ENCODE measurements at regions not wholly inside any gene's neighbourhood (a gene's known extent, or its start where the extent isn't known, plus 50 kb on each side); places are given as distances from the start of the nearest gene placed in this dataset.

- no peak for DNase-seq (ENCODE audit: low spot score)
Measured at GRCh38 chr10:57880446-57881227, 387.1 kb downstream of the IPMK start.

GRCh38 chr10:57874810-57875209 is 392.9 kb downstream of the IPMK start:
- no peak for DNase-seq (ENCODE audit: low spot score)

GRCh38 chr10:57867241-57867640 is 400.5 kb downstream of the IPMK start:
- no peak for DNase-seq (ENCODE audit: low spot score)

GRCh38 chr10:57864765-57865680 is 402.7 kb downstream of the IPMK start:
- no peak for DNase-seq (ENCODE audit: low spot score)

- no peak for DNase-seq (ENCODE audit: low spot score)
Measured at GRCh38 chr10:57849691-57850357, 417.9 kb downstream of the IPMK start.

- no peak for DNase-seq (ENCODE audit: low spot score)
Measured at GRCh38 chr10:57846307-57847065, 421.2 kb downstream of the IPMK start.

- DNase-seq (ENCODE audit: low spot score) = no peak
Measured at GRCh38 chr10:57844387-57844998, 423.2 kb downstream of the IPMK start.

GRCh38 chr10:57830877-57831560 is 436.7 kb downstream of the IPMK start:
- DNase-seq (ENCODE audit: low spot score) = no peak

- no peak for DNase-seq (ENCODE audit: low spot score)
Measured at GRCh38 chr10:57825015-57825414, 442.7 kb downstream of the IPMK start.

GRCh38 chr10:57823398-57823797 is 444.3 kb downstream of the IPMK start:
- no peak for DNase-seq (ENCODE audit: low spot score)

- no peak for DNase-seq (ENCODE audit: low spot score)
Measured at GRCh38 chr10:57822965-57823364, 444.7 kb downstream of the IPMK start.

GRCh38 chr10:57818522-57818921 is 449.2 kb downstream of the IPMK start:
- no peak for DNase-seq (ENCODE audit: low spot score)

- DNase-seq (ENCODE audit: low spot score) = no peak
Measured at GRCh38 chr10:57817741-57818140, 450.0 kb downstream of the IPMK start.

- no peak for DNase-seq (ENCODE audit: low spot score)
Measured at GRCh38 chr10:57815949-57816348, 451.7 kb downstream of the IPMK start.

- DNase-seq (ENCODE audit: low spot score) = no peak
Measured at GRCh38 chr10:57809961-57810360, 457.7 kb downstream of the IPMK start.

- no peak for DNase-seq (ENCODE audit: low spot score)
Measured at GRCh38 chr10:57807906-57808305, 459.8 kb downstream of the IPMK start.

GRCh38 chr10:57806675-57807074 is 461.0 kb downstream of the IPMK start:
- no peak for DNase-seq (ENCODE audit: low spot score)

GRCh38 chr10:57799625-57800024 is 468.1 kb downstream of the IPMK start:
- DNase-seq (ENCODE audit: low spot score) = no peak

GRCh38 chr10:57798830-57799229 is 468.9 kb downstream of the IPMK start:
- DNase-seq (ENCODE audit: low spot score) = no peak

- no peak for DNase-seq (ENCODE audit: low spot score)
Measured at GRCh38 chr10:57791546-57791945, 476.1 kb downstream of the IPMK start.

- DNase-seq (ENCODE audit: low spot score) = no peak
Measured at GRCh38 chr10:57790703-57791102, 477.0 kb downstream of the IPMK start.

All from ureter (tissue), 1 donor.